Type B pancreatic cell (in vitro differentiated cells): ENCODE measurements at regions not wholly inside any gene's neighbourhood (a gene's known extent, or its start where the extent isn't known, plus 50 kb on each side); places are given as distances from the start of the nearest gene placed in this dataset.

Experiments
- DNase-seq: peaks from one replicate; pipeline ENCODE4 v3.0.0; 2021; ENCODE audit warnings: mixed read lengths; ENCODE audit not compliant: unreplicated experiment; ENCODE audit errors: extremely low spot score
- H3K27ac Mint-ChIP-seq: 2 replicates; pipeline ENCODE4 v1.8.0; 2021; ENCODE audit warnings: mild to moderate bottlenecking, mixed read lengths
- H3K27me3 Mint-ChIP-seq: 2 replicates; pipeline ENCODE4 v1.8.0; 2021; ENCODE audit warnings: mixed read lengths
- H3K36me3 Mint-ChIP-seq: 2 replicates; pipeline ENCODE4 v1.8.0; 2021; ENCODE audit warnings: mixed read lengths
- H3K4me1 Mint-ChIP-seq: one replicate; pipeline ENCODE4 v1.8.0; 2021; ENCODE audit warnings: mixed read lengths; ENCODE audit not compliant: unreplicated experiment
- H3K4me3 Mint-ChIP-seq: 2 replicates; pipeline ENCODE4 v1.8.0; 2021; ENCODE audit warnings: mild to moderate bottlenecking, mixed read lengths
- H3K9me3 Mint-ChIP-seq: 2 replicates; pipeline ENCODE4 v1.8.0; 2021; ENCODE audit warnings: mixed read lengths
- CTCF ChIP-seq: fragments of 200-600 bp; sonication (generic); conservative IDR thresholded peaks from 2 replicates; pipeline ENCODE4 v1.5.0; 2021; ENCODE audit warnings: antibody characterized with exemption, mild to moderate bottlenecking

GRCh38 chr2:166665991-166666940 is 172.2 kb upstream of the SCN7A start:
- DNase-seq, result no peak
- H3K36me3 Mint-ChIP-seq, result no peaks in the 10 kb centered on the region
- no peak overlapping the region for H3K4me3 Mint-ChIP-seq
- no peak for TF ChIP-seq CTCF
- no peaks in the 10 kb centered on the region for H3K4me1 Mint-ChIP-seq
- H3K9me3 Mint-ChIP-seq, result no peaks in the 10 kb centered on the region
- H3K27ac Mint-ChIP-seq, result no peak overlapping the region
- H3K27me3 Mint-ChIP-seq, result no peaks in the 10 kb centered on the region

GRCh38 chr2:166661824-166662223 is 167.8 kb upstream of the SCN7A start:
- no peaks in the 10 kb centered on the region for H3K27me3 Mint-ChIP-seq

GRCh38 chr2:166661391-166661790 is 167.3 kb upstream of the SCN7A start:
- no peak for TF ChIP-seq CTCF
- Mint-ChIP-seq H3K9me3 (no peaks in the 10 kb centered on the region), H3K36me3 (no peaks in the 10 kb centered on the region), H3K27ac (no peak overlapping the region), H3K4me1 (no peaks in the 10 kb centered on the region), H3K27me3 (no peaks in the 10 kb centered on the region), H3K4me3 (no peak overlapping the region)
- no peak for DNase-seq

More at GRCh38 chr2:166661824-166662223, 167.8 kb upstream of the SCN7A start:
- H3K27ac Mint-ChIP-seq, result no peak overlapping the region
- TF ChIP-seq CTCF, result no peak
- no peak overlapping the region for H3K4me3 Mint-ChIP-seq
- no peaks in the 10 kb centered on the region for H3K9me3 Mint-ChIP-seq
- no peaks in the 10 kb centered on the region for H3K4me1 Mint-ChIP-seq
- no peak for DNase-seq
- no peaks in the 10 kb centered on the region for H3K36me3 Mint-ChIP-seq

DNA sequence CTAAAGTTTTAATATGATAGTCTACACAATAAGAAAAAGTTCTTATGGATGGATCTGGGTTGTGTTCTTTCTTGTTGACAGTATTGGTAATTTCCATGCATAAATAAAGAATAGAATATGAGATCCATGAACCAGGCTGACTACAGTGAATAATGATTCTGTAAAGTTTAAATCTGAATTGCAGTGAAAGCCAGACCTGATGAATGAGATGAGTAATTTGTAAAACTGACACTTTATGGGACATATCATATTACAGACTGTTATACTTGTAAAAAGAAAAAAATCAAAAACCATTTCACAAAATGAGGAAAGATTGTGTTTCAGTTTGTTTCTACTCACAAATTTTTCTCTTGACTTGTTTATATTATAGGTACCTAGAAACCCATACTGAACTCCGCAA is 164.9 kb upstream of the SCN7A start:
- no peaks in the 10 kb centered on the region for H3K36me3 Mint-ChIP-seq
- H3K4me1 Mint-ChIP-seq, result no peaks in the 10 kb centered on the region
- H3K27me3 Mint-ChIP-seq, result no peaks in the 10 kb centered on the region
- H3K27ac Mint-ChIP-seq, result no peak overlapping the region
- TF ChIP-seq CTCF, result no peak
- no peak overlapping the region for H3K4me3 Mint-ChIP-seq
- peaks cover 10% of the 10 kb centered on the region for H3K9me3 Mint-ChIP-seq
- no peak for DNase-seq

DNA sequence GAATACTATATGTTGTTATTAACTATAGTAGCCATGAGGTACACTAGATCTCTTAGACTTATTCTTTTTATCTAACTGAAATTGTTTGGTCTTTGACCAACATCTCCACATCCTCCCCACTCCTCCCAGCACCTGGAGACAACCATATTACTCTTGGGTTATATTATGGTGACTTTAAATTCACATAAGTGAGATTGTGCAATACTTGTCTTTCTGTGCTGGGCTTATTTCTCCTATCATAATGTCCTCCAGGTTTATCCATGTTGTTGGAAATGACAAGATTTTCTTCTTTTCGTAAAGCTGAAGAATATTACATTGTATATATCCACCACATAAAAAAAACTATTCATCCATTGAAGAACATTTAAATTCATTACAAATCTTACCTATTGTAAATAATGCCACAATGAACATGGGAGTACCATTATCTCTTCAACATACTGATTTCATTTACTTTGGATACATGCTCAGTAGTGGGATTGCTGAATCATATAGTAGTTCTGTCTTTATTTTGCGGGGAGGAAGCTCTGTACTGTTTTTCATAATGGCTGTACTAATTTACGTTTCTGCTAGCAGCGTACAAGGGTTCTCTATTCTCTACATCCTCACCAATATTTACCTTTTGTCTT is 159.2 kb upstream of the SCN7A start:
- TF ChIP-seq CTCF, result no peak
- Mint-ChIP-seq H3K4me3 (no peak overlapping the region), H3K9me3 (peaks cover 10% of the 10 kb centered on the region), H3K4me1 (no peaks in the 10 kb centered on the region), H3K27ac (no peak overlapping the region), H3K36me3 (no peaks in the 10 kb centered on the region), H3K27me3 (no peaks in the 10 kb centered on the region)
- no peak for DNase-seq
